B cell (primary cell): ENCODE measurements at regions not wholly inside any gene's neighbourhood (a gene's known extent, or its start where the extent isn't known, plus 50 kb on each side); places are given as distances from the start of the nearest gene placed in this dataset.

Source experiments
- ATAC-seq: fragments of 200-7000 bp; cut with Tn5 transposase; one replicate; pipeline ENCODE4 v1.10.0; 2021; ENCODE audit warnings: low read depth, mild to moderate bottlenecking, moderate number of reproducible peaks, moderate library complexity
- CTCF ChIA-PET: fragments of 350-600 bp; sonication (Branson Sonifier 250); formaldehyde crosslinking; loops from one replicate; lab custom pipeline; 2021; ENCODE audit warnings: antibody characterized with exemption, inconsistent platforms; lab: Charles Lee
- POLR2A ChIA-PET: fragments of 350-600 bp; sonication (Branson Sonifier 250); formaldehyde crosslinking; loops from one replicate; lab custom pipeline; 2021; ENCODE audit warnings: antibody characterized with exemption; lab: Charles Lee
- DNase-seq: peaks from one replicate; pipeline ENCODE4 v3.0.0; 2013
- H2AFZ ChIP-seq: 2 replicates; pipeline ENCODE4 v1.6.1; 2012; ENCODE audit warnings: mild to moderate bottlenecking, low read depth, low read length; ENCODE audit not compliant: insufficient read depth, poor library complexity, severe bottlenecking
- H3K27ac ChIP-seq, 2 donors: 1 replicate in 1 of 2; 2 replicates in 1 of 2; pipeline ENCODE4 v1.5.1; 2012 to 2013; ENCODE audit warnings: low read length in 2 of 2, mild to moderate bottlenecking in 2 of 2, moderate library complexity in 1 of 2
- H3K27me3 ChIP-seq, 4 experiments: fragments of 200-600 bp in 1 of 4; sonication (generic) in 1 of 4; replicated peaks in 1 of 4; 1 replicate in 2 of 4; 2 replicates in 2 of 4; pipeline versions ENCODE4 v1.6.1 to v1.7.0; 2013 to 2016; ENCODE audit warnings: low read length in 3 of 4, mild to moderate bottlenecking in 2 of 4, mixed read lengths in 1 of 4, moderate library complexity in 1 of 4; ENCODE audit not compliant: insufficient read depth in 4 of 4, control insufficient read depth in 3 of 4; ENCODE audit errors: control extremely low read depth in 1 of 4
- H3K36me3 ChIP-seq, 2 experiments: replicated peaks in 1 of 2; 1 replicate in 1 of 2; 2 replicates in 1 of 2; pipeline versions ENCODE4 v1.6.1 to v1.7.1; 2013; ENCODE audit warnings: low read length in 1 of 2; ENCODE audit not compliant: insufficient read depth in 2 of 2, control insufficient read depth in 1 of 2; ENCODE audit errors: control extremely low read depth in 1 of 2, extremely low read depth in 1 of 2
- H3K4me1 ChIP-seq, 2 donors: fragments of 200-600 bp in 1 of 2; sonication (generic) in 1 of 2; 1 replicate in 1 of 2; 2 replicates in 1 of 2; pipeline versions ENCODE4 v1.5.1 to v1.6.1; 2013 to 2017; ENCODE audit warnings: low read length in 2 of 2; ENCODE audit not compliant: control insufficient read depth in 2 of 2, insufficient read depth in 2 of 2
- H3K4me2 ChIP-seq: replicated peaks from 2 replicates; pipeline ENCODE3; 2012; ENCODE audit warnings: mild to moderate bottlenecking, low read depth, low read length; ENCODE audit not compliant: poor library complexity, severe bottlenecking
- H3K4me3 ChIP-seq, 5 experiments: fragments of 200-600 bp in 1 of 5; sonication (generic) in 1 of 5; 1 replicate in 3 of 5; 2 replicates in 2 of 5; pipeline versions ENCODE4 v1.5.1 to v1.7.0; 2011 to 2016; ENCODE audit warnings: low read length in 4 of 5, mild to moderate bottlenecking in 4 of 5, low read depth in 2 of 5, control low read depth in 1 of 5, moderate library complexity in 1 of 5; ENCODE audit not compliant: insufficient read depth in 1 of 5; ENCODE audit errors: control extremely low read depth in 1 of 5, extremely low read depth in 1 of 5
- H3K79me2 ChIP-seq: fragments of 200-600 bp; sonication (generic); one replicate; pipeline ENCODE4 v1.6.0; 2016; ENCODE audit warnings: low read length; ENCODE audit not compliant: control insufficient read depth, insufficient read depth
- H3K9ac ChIP-seq: fragments of 200-600 bp; sonication (generic); 2 replicates; pipeline ENCODE4 v1.6.1; 2017; ENCODE audit warnings: mild to moderate bottlenecking, low read length, moderate library complexity
- H3K9me3 ChIP-seq, 3 donors: one replicate each; pipeline versions ENCODE4 v1.6.1 to v1.7.1; 2013; ENCODE audit warnings: low read length in 2 of 3; ENCODE audit not compliant: control insufficient read depth in 2 of 3, insufficient read depth in 1 of 3; ENCODE audit errors: control extremely low read depth in 1 of 3
- H4K20me1 ChIP-seq: 2 replicates; pipeline ENCODE4 v1.6.0; 2012; ENCODE audit warnings: mild to moderate bottlenecking, low read length; ENCODE audit not compliant: insufficient read depth, control insufficient read depth, poor library complexity, severe bottlenecking
- H3K27ac Mint-ChIP-seq: one replicate; pipeline ENCODE4 v1.8.0; 2021; ENCODE audit warnings: mixed read lengths
- H3K27me3 Mint-ChIP-seq: one replicate; pipeline ENCODE4 v1.8.0; 2021; ENCODE audit warnings: mixed read lengths
- H3K4me1 Mint-ChIP-seq: one replicate; pipeline ENCODE4 v1.8.0; 2021; ENCODE audit warnings: mixed read lengths
- H3K4me3 Mint-ChIP-seq: one replicate; pipeline ENCODE4 v1.8.0; 2021; ENCODE audit warnings: mixed read lengths
- H3K9me3 Mint-ChIP-seq: one replicate; pipeline ENCODE4 v1.8.0; 2022; ENCODE audit warnings: mixed read lengths; ENCODE audit not compliant: insufficient read depth
- CTCF ChIP-seq: fragments of 200-600 bp; IDR thresholded peaks from one replicate; pipeline ENCODE4 v1.8.0; 2022; ENCODE audit warnings: antibody characterized with exemption, mild to moderate bottlenecking
- EZH2 ChIP-seq: IDR thresholded peaks from 2 replicates; pipeline ENCODE4 v1.6.1; 2012; ENCODE audit warnings: borderline replicate concordance, low read depth, mild to moderate bottlenecking, moderate library complexity, low read length; ENCODE audit not compliant: insufficient read depth, poor library complexity, severe bottlenecking
- WGBS: methylation state at CpG from one replicate; pipeline ENCODE4 v1.1.5; 2013; ENCODE audit warnings: missing lambda C conversion rate; ENCODE audit not compliant: insufficient coverage; 5-methylcytosine and 5-hydroxymethylcytosine counted together
- intact Hi-C: fragments of 100-400 bp; cut with micrococcal nuclease; formaldehyde crosslinking; loops from one replicate; pipeline ENCODE4 v1.10.0; 2022

DNA sequence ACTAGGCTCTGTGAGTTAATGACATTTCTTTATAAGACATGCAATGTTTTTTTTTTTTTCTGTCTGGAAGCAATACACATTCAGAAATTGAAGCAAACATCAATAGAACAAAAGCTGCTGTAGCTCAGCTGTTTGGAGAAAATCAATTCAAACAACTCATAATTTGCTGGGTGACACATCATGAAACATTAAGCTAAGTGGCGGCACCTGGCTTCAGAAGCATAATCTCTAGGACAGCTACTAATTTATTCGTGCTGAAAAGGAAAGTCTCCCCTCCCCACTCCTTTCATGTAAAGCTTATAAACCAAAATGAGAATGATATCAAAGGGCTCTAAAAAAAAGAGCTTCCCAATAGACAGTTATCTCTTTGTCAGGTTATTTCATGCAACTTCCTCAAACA, 73.9 kb downstream of the LUZP4 start:
- no peak overlapping the region for H2AFZ ChIP-seq
- Mint-ChIP-seq H3K9me3 (no peaks in the 10 kb centered on the region), H3K4me1 (no peaks in the 10 kb centered on the region), H3K27me3 (no peaks in the 10 kb centered on the region), H3K27ac (no peak overlapping the region), H3K4me3 (no peak overlapping the region)
- CTCF ChIA-PET = no interaction called here
- H3K4me3 ChIP-seq = no peak overlapping the region
- intact Hi-C loops = no loop called here
- no peak overlapping the region for H3K9ac ChIP-seq
- WGBS = no CpG with 5 or more reads among the region's 2 CpGs
- H3K4me1 ChIP-seq = no peaks in the 10 kb centered on the region
- H3K9me3 ChIP-seq = no peaks in the 10 kb centered on the region
- no peak for ATAC-seq
- H3K36me3 ChIP-seq = no peaks in the 10 kb centered on the region
- no peak overlapping the region for H3K27ac ChIP-seq
- no peak overlapping the region for H3K4me2 ChIP-seq
- no peak for DNase-seq
- TF ChIP-seq EZH2 (no peak), CTCF (no peak)
- H3K27me3 ChIP-seq = no peaks in the 10 kb centered on the region
- no peaks in the 10 kb centered on the region for H4K20me1 ChIP-seq
- POLR2A ChIA-PET = no interaction called here
- no peaks in the 10 kb centered on the region for H3K79me2 ChIP-seq

DNA sequence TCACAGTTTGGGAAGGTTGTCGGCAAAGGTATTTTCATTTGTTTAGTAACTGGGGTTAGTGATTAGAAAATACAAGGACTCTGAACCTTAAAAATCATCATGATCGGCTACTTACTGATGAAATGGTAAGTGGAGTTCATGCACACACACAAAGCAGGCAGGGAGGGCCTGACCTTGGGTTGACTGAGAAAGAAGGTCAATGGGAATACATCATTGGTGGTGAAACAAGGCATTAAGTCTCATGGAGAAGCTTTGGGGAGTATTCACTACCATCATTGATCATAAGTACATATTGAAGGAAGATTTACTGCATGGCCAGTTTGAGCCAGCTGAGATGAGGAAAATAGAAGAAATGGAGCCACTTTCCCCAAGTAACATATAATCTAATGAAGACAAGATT, 74.4 kb downstream of the LUZP4 start:
- no peak for ATAC-seq
- H3K9me3 Mint-ChIP-seq = no peaks in the 10 kb centered on the region
- WGBS = 100% methylated on average over 1 of the region's 2 CpGs
- H3K4me2 ChIP-seq = no peak overlapping the region
- TF ChIP-seq CTCF (no peak), EZH2 (no peak)
- no peaks in the 10 kb centered on the region for H3K79me2 ChIP-seq
- no peaks in the 10 kb centered on the region for H3K36me3 ChIP-seq
- no peak overlapping the region for H2AFZ ChIP-seq
- H4K20me1 ChIP-seq = no peaks in the 10 kb centered on the region
- H3K4me1 ChIP-seq = no peaks in the 10 kb centered on the region
- ChIA-PET POLR2A (no interaction called here), CTCF (no interaction called here)
- H3K27ac Mint-ChIP-seq = no peak overlapping the region
- H3K4me3 Mint-ChIP-seq = no peak overlapping the region
- H3K9ac ChIP-seq = no peak overlapping the region
- H3K27me3 Mint-ChIP-seq = no peaks in the 10 kb centered on the region
- H3K4me1 Mint-ChIP-seq = no peaks in the 10 kb centered on the region
- no peaks in the 10 kb centered on the region for H3K9me3 ChIP-seq
- H3K27me3 ChIP-seq = no peaks in the 10 kb centered on the region
- intact Hi-C loops = no loop called here
- H3K4me3 ChIP-seq = no peak overlapping the region
- DNase-seq = no peak
- no peak overlapping the region for H3K27ac ChIP-seq
